Parathyroid adenoma (tissue), 2 donors: ENCODE measurements at regions not wholly inside any gene's neighbourhood (a gene's known extent, or its start where the extent isn't known, plus 50 kb on each side); places are given as distances from the start of the nearest gene placed in this dataset.

Source experiments
- H2AFZ ChIP-seq: fragments of 300-600 bp; sonication (generic); one replicate; pipeline ENCODE4 v1.7.0; 2017; ENCODE audit warnings: antibody characterized with exemption, mild to moderate bottlenecking
- H3K27ac ChIP-seq: fragments of 300-600 bp; sonication (generic); one replicate; pipeline ENCODE4 v1.7.0; 2017
- H3K27me3 ChIP-seq: fragments of 300-600 bp; sonication (generic); one replicate; pipeline ENCODE4 v1.7.0; 2017; ENCODE audit warnings: low read length; ENCODE audit not compliant: control insufficient read depth, insufficient read depth
- H3K36me3 ChIP-seq: fragments of 300-600 bp; sonication (generic); one replicate; pipeline ENCODE4 v1.7.0; 2017; ENCODE audit warnings: low read length; ENCODE audit not compliant: control insufficient read depth, insufficient read depth
- H3K4me1 ChIP-seq: fragments of 300-600 bp; sonication (generic); one replicate; pipeline ENCODE4 v1.7.0; 2017; ENCODE audit warnings: control low read depth
- H3K4me2 ChIP-seq: fragments of 300-600 bp; sonication (generic); one replicate; pipeline ENCODE4 v1.7.0; 2017; ENCODE audit warnings: low read length
- H3K4me3 ChIP-seq: fragments of 300-600 bp; sonication (generic); one replicate; pipeline ENCODE4 v1.7.0; 2017; ENCODE audit warnings: low read depth, low read length
- H3K79me2 ChIP-seq: fragments of 300-600 bp; sonication (generic); one replicate; pipeline ENCODE4 v1.7.0; 2017; ENCODE audit warnings: control low read depth
- H3K9ac ChIP-seq: fragments of 300-600 bp; sonication (generic); one replicate; pipeline ENCODE4 v1.7.0; 2017; ENCODE audit warnings: mild to moderate bottlenecking
- H3K9me3 ChIP-seq: fragments of 300-600 bp; sonication (generic); one replicate; pipeline ENCODE4 v1.7.0; 2017; ENCODE audit warnings: low read length; ENCODE audit not compliant: control insufficient read depth
- CTCF ChIP-seq: fragments of 300-600 bp; sonication (generic); IDR thresholded peaks from one replicate; pipeline ENCODE4 v1.7.0; 2017; ENCODE audit warnings: antibody characterized with exemption, mild to moderate bottlenecking
- donor health status: primary hyperparathyroidism.

GRCh38 chr7:38034062-38034908, 113.8 kb downstream of the EPDR1 start:
- Histone ChIP-seq H3K79me2 (no peaks in the 10 kb centered on the region), H3K4me3 (no peak overlapping the region), H3K27ac (no peak overlapping the region), H3K9ac (no peak overlapping the region), H2AFZ (no peak overlapping the region), H3K4me1 (no peaks in the 10 kb centered on the region), H3K4me2 (no peak overlapping the region), H3K9me3 (no peaks in the 10 kb centered on the region), H3K27me3 (no peaks in the 10 kb centered on the region), H3K36me3 (no peaks in the 10 kb centered on the region)
- TF ChIP-seq CTCF, result no peak

GRCh38 chr7:38040831-38041230, 120.4 kb downstream of the EPDR1 start:
- no peaks in the 10 kb centered on the region for H3K9me3 ChIP-seq
- no peak overlapping the region for H3K4me2 ChIP-seq
- no peaks in the 10 kb centered on the region for H3K36me3 ChIP-seq
- no peak overlapping the region for H3K9ac ChIP-seq
- H3K27ac ChIP-seq, result no peak overlapping the region
- H3K4me3 ChIP-seq, result no peak overlapping the region
- no peaks in the 10 kb centered on the region for H3K27me3 ChIP-seq
- no peaks in the 10 kb centered on the region for H3K4me1 ChIP-seq
- TF ChIP-seq CTCF, result no peak
- no peak overlapping the region for H2AFZ ChIP-seq
- no peaks in the 10 kb centered on the region for H3K79me2 ChIP-seq

- Histone ChIP-seq H3K27me3 (no peaks in the 10 kb centered on the region), H3K9me3 (no peaks in the 10 kb centered on the region), H3K27ac (no peak overlapping the region), H3K79me2 (no peaks in the 10 kb centered on the region), H3K4me3 (no peak overlapping the region), H3K4me2 (no peak overlapping the region), H3K36me3 (no peaks in the 10 kb centered on the region), H2AFZ (no peak overlapping the region), H3K4me1 (no peaks in the 10 kb centered on the region), H3K9ac (no peak overlapping the region)
- TF ChIP-seq CTCF, result no peak
These were observed 128.4 kb upstream of the STARD3NL start for GRCh38 chr7:38049679-38050078.

GRCh38 chr7:38051311-38051710, 126.7 kb upstream of the STARD3NL start:
- no peaks in the 10 kb centered on the region for H3K27me3 ChIP-seq
- no peak overlapping the region for H3K4me2 ChIP-seq
- no peak overlapping the region for H2AFZ ChIP-seq
- no peaks in the 10 kb centered on the region for H3K4me1 ChIP-seq
- H3K9ac ChIP-seq, result no peak overlapping the region
- H3K27ac ChIP-seq, result no peak overlapping the region
- no peaks in the 10 kb centered on the region for H3K9me3 ChIP-seq
- no peak overlapping the region for H3K4me3 ChIP-seq
- H3K36me3 ChIP-seq, result no peaks in the 10 kb centered on the region
- no peaks in the 10 kb centered on the region for H3K79me2 ChIP-seq
- no peak for TF ChIP-seq CTCF

- H2AFZ ChIP-seq, result no peak overlapping the region
- no peak overlapping the region for H3K27ac ChIP-seq
- H3K4me1 ChIP-seq, result no peaks in the 10 kb centered on the region
- no peak overlapping the region for H3K4me2 ChIP-seq
- H3K4me3 ChIP-seq, result no peak overlapping the region
- no peaks in the 10 kb centered on the region for H3K27me3 ChIP-seq
- no peak overlapping the region for H3K9ac ChIP-seq
- no peaks in the 10 kb centered on the region for H3K79me2 ChIP-seq
- H3K9me3 ChIP-seq, result no peaks in the 10 kb centered on the region
- no peak for TF ChIP-seq CTCF
- H3K36me3 ChIP-seq, result no peaks in the 10 kb centered on the region
These were observed 126.3 kb upstream of the STARD3NL start for GRCh38 chr7:38051786-38052185.
